Lung (tissue), 11 donors: ENCODE measurements at regions not wholly inside any gene's neighbourhood (a gene's known extent, or its start where the extent isn't known, plus 50 kb on each side); places are given as distances from the start of the nearest gene placed in this dataset.

Experiments used
- ATAC-seq: fragments of 200-7000 bp; cut with Tn5 transposase; one replicate; pipeline ENCODE4 v1.9.1; 2020; ENCODE audit warnings: moderate number of reproducible peaks; ENCODE audit not compliant: insufficient read depth, low FRiP score
- DNase-seq, 3 donors: peaks; one replicate each; pipeline ENCODE4 v3.0.0-alpha.2; 2013 to 2017
- H3K27ac ChIP-seq, 2 donors: one replicate each; pipeline ENCODE4 v1.5.1; 2013; ENCODE audit warnings: mild to moderate bottlenecking in 2 of 2, moderate library complexity in 2 of 2, control low read depth in 1 of 2, inconsistent platforms in 1 of 2, low read depth in 1 of 2, low read length in 1 of 2
- H3K27me3 ChIP-seq, 3 donors: one replicate each; pipeline ENCODE4 v1.5.1; 2013; ENCODE audit warnings: low read length in 2 of 3; ENCODE audit not compliant: control insufficient read depth in 3 of 3, insufficient read depth in 3 of 3
- H3K36me3 ChIP-seq, 4 donors: one replicate each; pipeline ENCODE4 v1.5.1; 2013; ENCODE audit warnings: low read length in 4 of 4, mild to moderate bottlenecking in 1 of 4, moderate library complexity in 1 of 4; ENCODE audit not compliant: control insufficient read depth in 4 of 4, insufficient read depth in 4 of 4
- H3K4me1 ChIP-seq, 5 donors: one replicate each; pipeline ENCODE4 v1.5.1; 2013; ENCODE audit warnings: low read length in 5 of 5, mild to moderate bottlenecking in 2 of 5, moderate library complexity in 1 of 5; ENCODE audit not compliant: control insufficient read depth in 5 of 5, insufficient read depth in 5 of 5
- H3K4me3 ChIP-seq: one replicate; pipeline ENCODE4 v1.5.1; 2013; ENCODE audit warnings: mild to moderate bottlenecking, control low read depth, moderate library complexity
- H3K9ac ChIP-seq, 2 donors: one replicate each; pipeline ENCODE4 v1.5.1; 2013; ENCODE audit warnings: low read length in 2 of 2, control low read depth in 1 of 2; ENCODE audit not compliant: insufficient read depth in 1 of 2
- H3K9me3 ChIP-seq, 4 donors: one replicate each; pipeline ENCODE4 v1.5.1; 2013; ENCODE audit warnings: low read length in 3 of 4, mild to moderate bottlenecking in 1 of 4, moderate library complexity in 1 of 4; ENCODE audit not compliant: control insufficient read depth in 4 of 4, insufficient read depth in 3 of 4
- CTCF ChIP-seq: IDR thresholded peaks from 2 replicates; pipeline ENCODE4 v1.5.1; 2012; ENCODE audit warnings: mild to moderate bottlenecking; ENCODE audit errors: control extremely low read depth, extremely low read depth
- WGBS, 2 donors: extraction: QIAGEN DNeasy Blood & Tissue Kit; methylation state at CpG; one replicate each; pipeline ENCODE4 v1.1.7; 2013; 5-methylcytosine and 5-hydroxymethylcytosine counted together
- donor health status: control.
- donor health status: control.
- donor health status: Bipolar disorder and iron deficiency.
- donor health status: healthy.
- donor health status: DM: yes; HTN: yes; CAD: no.

DNA sequence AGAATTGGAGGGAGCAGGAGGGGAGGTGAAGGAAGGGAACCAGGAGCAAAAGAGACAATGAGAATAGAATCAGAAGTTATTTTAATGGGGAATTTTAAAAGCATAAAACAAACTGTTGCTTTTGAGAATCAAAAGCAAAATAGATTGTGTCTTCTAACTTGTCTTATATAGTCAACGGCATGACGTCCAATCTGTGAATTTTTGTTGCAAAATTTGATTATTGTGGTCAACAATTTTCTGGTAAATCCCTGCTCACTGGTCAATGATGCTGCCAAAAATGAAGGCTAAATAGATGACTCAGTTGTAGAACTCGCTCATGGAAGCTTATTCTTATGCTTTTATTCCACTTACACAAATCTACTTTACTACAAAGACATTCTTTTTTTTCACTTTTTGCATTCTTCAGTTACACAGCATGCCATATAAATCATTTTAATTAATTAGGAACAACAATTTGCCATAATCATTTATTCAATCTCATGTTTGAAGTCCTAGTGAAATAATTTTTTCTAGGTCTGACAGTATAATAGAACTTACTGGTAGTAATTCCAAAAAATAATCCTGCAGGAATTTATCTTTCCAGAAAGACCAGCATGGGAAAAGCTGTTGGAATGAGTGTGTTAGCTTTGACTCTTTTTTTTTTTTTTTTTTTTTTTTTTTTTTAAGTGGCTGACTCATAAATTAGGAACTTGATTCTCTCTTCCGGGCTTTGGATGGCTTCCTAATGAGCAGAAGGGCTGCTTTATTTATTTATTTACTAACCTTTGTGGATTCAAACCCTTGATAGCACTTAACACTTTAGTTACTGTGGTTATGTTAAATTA is 256.9 kb downstream of the SPRY2 start:
- ATAC-seq (peak; percentile 21), DNase-seq (peak in 2 of 3 donors; percentile 57 to 61)
- WGBS, 2 donors = 44 to 66% methylated on average over 4 of the region's 4 CpGs
- no peaks in the 10 kb centered on the region for H3K27me3 ChIP-seq
- no peak for TF ChIP-seq CTCF
- H3K9ac ChIP-seq = no peak overlapping the region
- no peaks in the 10 kb centered on the region for H3K9me3 ChIP-seq
- peaks cover 0 to 18% (median 0%) of the 10 kb centered on the region in 5 donors for H3K4me1 ChIP-seq
- no peaks in the 10 kb centered on the region for H3K36me3 ChIP-seq
- peak overlapping the region; percentile 9 to 33 for H3K27ac ChIP-seq
- no peak overlapping the region for H3K4me3 ChIP-seq

- H3K4me1 ChIP-seq = peaks cover 0 to 18% (median 0%) of the 10 kb centered on the region in 5 donors
- peak overlapping the region; percentile 9 to 33 for H3K27ac ChIP-seq
- H3K36me3 ChIP-seq = no peaks in the 10 kb centered on the region
- no peak for TF ChIP-seq CTCF
- H3K9me3 ChIP-seq = no peaks in the 10 kb centered on the region
- DNase-seq (peak in 2 of 3 donors; percentile 61 to 68), ATAC-seq (no peak)
- H3K27me3 ChIP-seq = no peaks in the 10 kb centered on the region
- 61 to 78% methylated on average over 6 of the region's 6 CpGs for WGBS, 2 donors
- H3K4me3 ChIP-seq = no peak overlapping the region
- H3K9ac ChIP-seq = no peak overlapping the region
These were observed 257.7 kb downstream of the SPRY2 start for GRCh38 chr13:80083081-80083852.

DNA sequence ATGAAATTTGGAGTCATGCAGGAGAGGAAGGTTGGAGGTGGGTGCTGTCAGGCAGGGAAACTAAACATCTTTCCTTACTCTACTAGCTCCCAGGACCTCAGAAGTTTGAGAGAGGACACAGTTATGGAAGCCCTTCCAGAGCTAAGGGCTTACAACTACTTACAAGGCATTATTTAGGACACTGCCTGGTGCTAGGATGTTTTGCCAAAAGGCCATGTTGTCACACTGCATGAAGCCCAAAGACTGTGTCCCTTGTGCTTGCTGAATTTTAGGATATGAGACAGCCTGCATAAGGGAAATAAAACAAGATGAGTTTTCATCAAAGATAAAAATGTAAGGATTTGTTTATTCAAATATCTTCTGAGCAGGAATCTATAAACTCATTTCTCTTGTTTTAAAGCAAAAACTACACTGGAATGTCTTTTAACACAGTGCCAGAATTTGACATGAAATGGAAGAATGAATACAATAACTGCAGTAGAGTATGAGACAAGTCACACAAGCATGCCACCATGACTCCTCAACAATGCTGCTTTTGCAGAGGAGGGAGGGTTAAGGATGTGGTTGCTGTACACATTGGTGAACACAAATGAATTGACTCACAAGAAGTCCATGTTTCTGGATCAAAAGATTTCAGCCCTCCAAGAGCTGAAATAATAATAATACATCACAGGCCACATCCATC is 258.4 kb downstream of the SPRY2 start:
- no peak overlapping the region for H3K9ac ChIP-seq
- no peak overlapping the region for H3K27ac ChIP-seq
- no peaks in the 10 kb centered on the region for H3K36me3 ChIP-seq
- H3K27me3 ChIP-seq = no peaks in the 10 kb centered on the region
- no peak overlapping the region for H3K4me3 ChIP-seq
- peaks cover 0 to 19% (median 0%) of the 10 kb centered on the region in 5 donors for H3K4me1 ChIP-seq
- no peak for TF ChIP-seq CTCF
- DNase-seq (peak in 1 of 3 donors; percentile 29), ATAC-seq (no peak)
- no peaks in the 10 kb centered on the region for H3K9me3 ChIP-seq
